PFSK-1 (cell line): ENCODE measurements at regions not wholly inside any gene's neighbourhood (a gene's known extent, or its start where the extent isn't known, plus 50 kb on each side); places are given as distances from the start of the nearest gene placed in this dataset.

Source experiments
- SIN3A ChIP-seq: IDR thresholded peaks from 2 replicates; pipeline ENCODE4 v1.6.1; 2012; ENCODE audit warnings: mild to moderate bottlenecking, low read length, moderate library complexity, borderline replicate concordance; ENCODE audit not compliant: insufficient read depth
- TAF1 ChIP-seq: IDR thresholded peaks from 2 replicates; pipeline ENCODE4 v1.6.1; 2012; ENCODE audit warnings: low read length, control low read depth, borderline replicate concordance; ENCODE audit not compliant: insufficient read depth

GRCh38 chr1:186616511-186616910 is 63.7 kb downstream of the PTGS2 start:
- no peak for TF ChIP-seq SIN3A
- TF ChIP-seq TAF1 = no peak
